Retinal pigment epithelial cell (primary cell): ENCODE measurements at regions not wholly inside any gene's neighbourhood (a gene's known extent, or its start where the extent isn't known, plus 50 kb on each side); places are given as distances from the start of the nearest gene placed in this dataset.

Experiments used
- DNase-seq: peaks from one replicate; pipeline ENCODE4 v3.0.0-alpha.2; 2010; ENCODE audit warnings: low read depth
- H3K4me3 ChIP-seq: 2 replicates; pipeline ENCODE4 v1.5.1; 2011; ENCODE audit warnings: mild to moderate bottlenecking, low read length, control low read depth, moderate library complexity
- TF ChIP-seq, protein P1 (sequence below): conservative IDR thresholded peaks from 2 replicates; pipeline ENCODE4 v1.5.1; 2011; ENCODE audit warnings: low read depth, low read length, control low read depth, inconsistent platforms

DNA sequence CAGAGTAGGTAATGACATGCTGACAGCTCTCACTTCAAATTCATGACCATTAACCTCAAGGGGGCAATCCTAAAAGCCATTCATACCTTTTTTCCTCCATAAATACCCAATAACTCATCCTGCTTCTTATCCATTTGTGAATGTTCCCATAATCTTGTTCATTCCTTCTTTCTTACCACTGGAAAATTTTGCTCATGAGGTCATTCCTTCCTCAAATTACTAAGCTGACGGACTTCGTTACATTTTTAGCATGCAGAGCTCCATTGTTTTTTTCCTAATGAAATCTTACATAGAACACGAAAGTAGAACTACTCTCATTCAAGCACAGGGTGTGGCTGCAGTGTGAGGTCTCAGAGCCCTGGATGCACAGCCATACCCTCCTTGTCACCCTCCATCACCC, 276.5 kb upstream of the DPYD start:
- H3K4me3 ChIP-seq, result no peak overlapping the region
- DNase-seq, result no peak
- TF ChIP-seq, protein P1, sequence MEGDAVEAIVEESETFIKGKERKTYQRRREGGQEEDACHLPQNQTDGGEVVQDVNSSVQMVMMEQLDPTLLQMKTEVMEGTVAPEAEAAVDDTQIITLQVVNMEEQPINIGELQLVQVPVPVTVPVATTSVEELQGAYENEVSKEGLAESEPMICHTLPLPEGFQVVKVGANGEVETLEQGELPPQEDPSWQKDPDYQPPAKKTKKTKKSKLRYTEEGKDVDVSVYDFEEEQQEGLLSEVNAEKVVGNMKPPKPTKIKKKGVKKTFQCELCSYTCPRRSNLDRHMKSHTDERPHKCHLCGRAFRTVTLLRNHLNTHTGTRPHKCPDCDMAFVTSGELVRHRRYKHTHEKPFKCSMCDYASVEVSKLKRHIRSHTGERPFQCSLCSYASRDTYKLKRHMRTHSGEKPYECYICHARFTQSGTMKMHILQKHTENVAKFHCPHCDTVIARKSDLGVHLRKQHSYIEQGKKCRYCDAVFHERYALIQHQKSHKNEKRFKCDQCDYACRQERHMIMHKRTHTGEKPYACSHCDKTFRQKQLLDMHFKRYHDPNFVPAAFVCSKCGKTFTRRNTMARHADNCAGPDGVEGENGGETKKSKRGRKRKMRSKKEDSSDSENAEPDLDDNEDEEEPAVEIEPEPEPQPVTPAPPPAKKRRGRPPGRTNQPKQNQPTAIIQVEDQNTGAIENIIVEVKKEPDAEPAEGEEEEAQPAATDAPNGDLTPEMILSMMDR, result no peak

DNA sequence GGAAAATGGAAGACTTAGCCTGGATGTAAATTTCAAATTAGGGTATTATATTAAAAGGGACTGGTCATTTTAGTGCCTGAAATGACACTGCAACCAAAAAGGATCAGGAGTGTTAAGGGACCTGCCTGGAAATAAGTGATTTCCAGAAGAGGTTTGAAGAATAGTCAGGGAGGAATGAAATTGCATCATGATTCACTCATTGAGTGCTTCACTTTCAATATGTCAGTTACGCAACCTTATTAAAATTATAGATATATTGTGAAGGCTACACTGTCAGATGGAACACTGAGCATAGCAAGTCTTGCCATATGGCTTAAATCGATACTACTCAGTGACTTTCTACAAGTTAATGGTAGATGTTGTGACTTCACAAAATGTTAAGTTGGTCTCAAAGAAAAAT, 275.2 kb upstream of the DPYD start:
- no peak for DNase-seq
- TF ChIP-seq, protein P1, result no peak
- no peak overlapping the region for H3K4me3 ChIP-seq

DNA sequence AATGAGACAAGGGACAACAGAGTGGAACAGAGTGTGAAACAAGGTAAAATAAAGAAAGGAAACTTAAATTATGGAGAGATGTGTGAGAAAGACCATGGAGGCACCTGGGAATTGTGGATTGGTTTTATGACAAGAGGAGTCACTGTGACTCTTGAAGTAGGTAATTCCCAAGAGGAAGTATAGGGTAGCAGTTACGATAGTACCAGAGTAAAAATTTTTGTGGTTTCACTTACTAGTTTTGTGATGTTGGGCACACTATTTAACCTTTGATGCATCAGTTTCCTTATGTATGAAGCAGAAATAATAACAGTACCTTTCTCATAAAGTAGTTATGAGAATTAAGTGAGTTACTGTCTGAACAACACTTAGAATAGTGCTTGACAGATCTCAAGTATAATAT, 267.9 kb upstream of the DPYD start:
- no peak overlapping the region for H3K4me3 ChIP-seq
- TF ChIP-seq, protein P1, result no peak

DNA sequence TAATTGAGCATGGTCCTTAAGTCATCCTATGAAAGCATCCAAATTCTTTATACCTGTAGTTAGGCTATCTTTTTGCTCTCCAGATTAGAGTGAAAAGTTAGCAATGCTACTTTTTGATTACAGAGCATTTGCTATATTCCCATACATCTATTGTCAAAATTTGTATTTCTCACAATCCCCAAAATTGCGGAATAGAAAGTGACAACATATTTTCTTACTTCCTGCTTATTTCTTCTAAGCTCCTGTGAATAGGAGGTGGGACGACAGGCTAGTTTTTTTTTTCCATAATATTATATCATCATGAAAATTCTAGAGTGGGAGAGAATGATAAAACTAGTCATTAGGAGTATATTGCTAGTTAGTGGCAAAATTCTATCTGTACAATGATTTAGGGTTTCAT, 264.0 kb upstream of the DPYD start:
- no peak overlapping the region for H3K4me3 ChIP-seq
- TF ChIP-seq, protein P1, result no peak
- no peak for DNase-seq

More for the DNA sequence above, 267.9 kb upstream of the DPYD start:
- no peak for DNase-seq

DNA sequence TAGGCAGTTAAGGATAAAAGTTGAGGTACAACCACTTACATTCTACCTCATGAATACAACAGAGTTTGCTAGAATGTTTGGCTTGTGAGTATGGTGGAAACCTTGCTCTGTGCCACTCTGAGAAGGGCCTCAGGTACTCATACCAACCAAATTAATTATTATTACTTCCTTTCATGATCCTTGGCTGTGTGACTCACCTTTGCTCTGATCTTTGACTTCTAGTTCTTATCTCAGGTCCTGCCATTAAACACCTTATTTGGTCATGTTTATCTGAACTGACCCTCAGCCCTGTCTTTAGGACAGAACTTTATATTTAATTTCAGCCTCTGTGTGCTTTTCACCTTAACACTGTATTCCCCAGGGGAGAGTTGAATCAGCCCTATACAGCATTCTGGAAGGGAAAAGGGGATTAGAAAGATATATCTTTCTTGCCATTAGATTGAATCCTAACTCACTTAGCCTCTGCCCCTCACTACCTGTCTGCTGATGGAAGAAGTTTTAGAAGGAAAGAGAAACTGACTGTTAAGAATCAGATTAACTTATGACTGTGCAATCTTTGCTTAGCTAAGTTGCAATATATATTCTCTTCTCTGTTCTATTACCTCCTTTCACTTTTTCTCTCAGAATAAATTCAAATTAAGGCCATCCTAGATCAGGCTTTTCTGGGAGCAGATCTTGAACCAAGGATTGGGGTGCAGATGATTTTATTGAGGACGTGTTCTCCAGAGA, 260.4 kb upstream of the DPYD start:
- TF ChIP-seq, protein P1, result no peak
- no peak overlapping the region for H3K4me3 ChIP-seq
- no peak for DNase-seq

DNA sequence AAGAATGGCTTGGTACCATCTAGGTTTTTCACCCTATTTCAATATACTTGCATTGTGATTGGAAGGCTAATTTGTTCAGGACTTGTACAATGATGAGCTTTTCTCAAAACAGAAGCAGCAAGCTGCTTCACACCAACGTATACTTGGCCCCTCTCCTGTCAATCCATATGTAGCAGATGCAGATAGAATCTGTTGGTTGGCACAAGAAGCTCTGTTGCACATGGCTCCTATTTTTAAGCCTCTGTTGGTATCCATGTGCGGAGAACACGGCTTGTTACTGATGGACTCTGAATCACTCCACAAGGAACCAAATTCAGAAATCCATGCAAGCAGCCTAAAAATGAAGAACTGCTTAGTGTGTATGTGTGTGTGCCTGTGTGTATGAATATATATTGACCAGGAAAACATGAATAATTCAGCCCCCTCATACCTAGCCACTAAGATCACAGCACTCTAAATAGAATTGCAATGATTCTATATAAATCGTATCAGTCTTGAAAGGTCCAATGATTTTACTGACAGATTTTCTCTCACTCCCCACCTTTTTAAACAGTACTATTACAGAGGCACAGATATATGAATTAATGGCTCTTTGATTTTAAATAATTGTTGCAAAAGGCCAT, 258.4 kb upstream of the DPYD start:
- DNase-seq, result no peak
- no peak overlapping the region for H3K4me3 ChIP-seq
- TF ChIP-seq, protein P1, result no peak

DNA sequence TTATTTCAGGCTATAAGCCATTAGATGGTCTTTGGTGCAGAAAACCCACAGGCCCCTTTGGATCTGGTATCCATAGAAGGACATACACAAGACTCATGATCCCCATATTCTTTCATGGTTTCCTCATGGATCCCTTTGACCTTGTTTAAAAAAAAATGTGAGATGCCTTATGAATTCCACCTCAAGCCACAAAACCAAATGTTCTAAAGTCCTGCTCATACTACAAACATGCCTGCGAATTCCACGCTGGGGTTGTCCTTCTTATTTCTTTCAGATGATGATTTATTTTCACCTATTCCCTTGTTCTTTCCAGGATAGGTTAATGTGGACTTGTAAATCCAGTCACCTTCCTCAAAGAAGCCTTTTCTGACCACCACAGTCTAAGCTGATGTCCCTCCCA, 256.9 kb upstream of the DPYD start:
- DNase-seq, result no peak
- TF ChIP-seq, protein P1, result no peak

More for the DNA sequence above, 256.9 kb upstream of the DPYD start:
- H3K4me3 ChIP-seq, result no peak overlapping the region
